VCaP (cell line): ENCODE measurements at regions not wholly inside any gene's neighbourhood (a gene's known extent, or its start where the extent isn't known, plus 50 kb on each side); places are given as distances from the start of the nearest gene placed in this dataset.

Experiments used
- H3K27ac ChIP-seq: fragments of 450-650 bp; 2 replicates; pipeline ENCODE4 v1.5.1; 2017
- CTCF ChIP-seq: fragments of 450-650 bp; conservative IDR thresholded peaks from 2 replicates; pipeline ENCODE4 v1.5.1; 2017; ENCODE audit warnings: mild to moderate bottlenecking, moderate library complexity

- no peak overlapping the region for H3K27ac ChIP-seq
- TF ChIP-seq CTCF = no peak
These were observed 160.1 kb downstream of the FASLG start for GRCh38 chr1:172818841-172819527.

GRCh38 chr1:172820475-172821158 lies 161.7 kb downstream of the FASLG start:
- H3K27ac ChIP-seq = no peak overlapping the region
- no peak for TF ChIP-seq CTCF

- H3K27ac ChIP-seq = no peak overlapping the region
- no peak for TF ChIP-seq CTCF
These were observed 162.8 kb downstream of the FASLG start for GRCh38 chr1:172821609-172822274.

GRCh38 chr1:172822886-172823285 lies 164.0 kb downstream of the FASLG start:
- TF ChIP-seq CTCF = no peak
- H3K27ac ChIP-seq = no peak overlapping the region

- no peak overlapping the region for H3K27ac ChIP-seq
- TF ChIP-seq CTCF = no peak
These were observed 164.6 kb downstream of the FASLG start for GRCh38 chr1:172823534-172823933.

GRCh38 chr1:172824209-172824608 lies 165.3 kb downstream of the FASLG start:
- TF ChIP-seq CTCF = no peak
- no peak overlapping the region for H3K27ac ChIP-seq

- H3K27ac ChIP-seq = no peak overlapping the region
- TF ChIP-seq CTCF = peak; percentile 75
These were observed 167.3 kb downstream of the FASLG start for GRCh38 chr1:172826096-172826741.
